ENCODE measurements at regions not wholly inside any gene's neighbourhood (a gene's known extent, or its start where the extent isn't known, plus 50 kb on each side); places are given as distances from the start of the nearest gene placed in this dataset.

GRCh38 chr10:129404091-129404490 lies 63.0 kb upstream of the MGMT start:
- intact Hi-C loops (cut with DNase I): no loop called here

GRCh38 chr10:129405389-129405788 lies 61.7 kb upstream of the MGMT start:
- no peaks in the 10 kb centered on the region for H3K27me3 ChIP-seq
- no peak for DNase-seq (ENCODE audit: extremely low spot score in 2 of 2)
- no peak overlapping the region for H3K27ac ChIP-seq
- no peaks in the 10 kb centered on the region for H3K4me1 ChIP-seq
- TF ChIP-seq POLR2A (IDR thresholded peaks at IDR 0.05) (no peak), CTCF (IDR thresholded peaks at IDR 0.05) (no peak), POLR2AphosphoS5 (IDR thresholded peaks at IDR 0.05; ENCODE audit: insufficient read depth in 1 of 2, low read depth in 1 of 2) (no peak)
- H3K9me3 ChIP-seq: no peaks in the 10 kb centered on the region
- H3K36me3 ChIP-seq: no peaks in the 10 kb centered on the region
- intact Hi-C loops (cut with DNase I): no loop called here
- H3K4me3 ChIP-seq: no peak overlapping the region

More at GRCh38 chr10:129404091-129404490, 63.0 kb upstream of the MGMT start:
- TF ChIP-seq CTCF (IDR thresholded peaks at IDR 0.05) (no peak), POLR2A (IDR thresholded peaks at IDR 0.05) (no peak), POLR2AphosphoS5 (IDR thresholded peaks at IDR 0.05; ENCODE audit: insufficient read depth in 1 of 2, low read depth in 1 of 2) (no peak)
- Histone ChIP-seq H3K4me3 (no peak overlapping the region), H3K9me3 (no peaks in the 10 kb centered on the region), H3K27me3 (no peaks in the 10 kb centered on the region), H3K36me3 (no peaks in the 10 kb centered on the region), H3K4me1 (no peaks in the 10 kb centered on the region), H3K27ac (no peak overlapping the region)
- no peak for DNase-seq (ENCODE audit: extremely low spot score in 2 of 2)

GRCh38 chr10:129410688-129411392 lies 56.2 kb upstream of the MGMT start:
- intact Hi-C loops (cut with DNase I): no loop called here
- DNase-seq (ENCODE audit: extremely low spot score in 2 of 2): no peak
- Histone ChIP-seq H3K27me3 (no peaks in the 10 kb centered on the region), H3K36me3 (no peaks in the 10 kb centered on the region), H3K4me1 (no peaks in the 10 kb centered on the region), H3K27ac (no peak overlapping the region), H3K9me3 (no peaks in the 10 kb centered on the region), H3K4me3 (no peak overlapping the region)
- TF ChIP-seq CTCF (IDR thresholded peaks at IDR 0.05) (no peak), POLR2AphosphoS5 (IDR thresholded peaks at IDR 0.05; ENCODE audit: insufficient read depth in 1 of 2, low read depth in 1 of 2) (no peak), POLR2A (IDR thresholded peaks at IDR 0.05) (no peak)

GRCh38 chr10:129411393-129411705 lies 55.7 kb upstream of the MGMT start:
- Histone ChIP-seq H3K36me3 (no peaks in the 10 kb centered on the region), H3K4me1 (no peaks in the 10 kb centered on the region), H3K27ac (no peak overlapping the region), H3K27me3 (no peaks in the 10 kb centered on the region), H3K4me3 (no peak overlapping the region), H3K9me3 (no peaks in the 10 kb centered on the region)
- TF ChIP-seq CTCF (IDR thresholded peaks at IDR 0.05): no peak
- TF ChIP-seq POLR2AphosphoS5 (IDR thresholded peaks at IDR 0.05; ENCODE audit: insufficient read depth in 1 of 2, low read depth in 1 of 2): no peak
- no peak for TF ChIP-seq POLR2A (IDR thresholded peaks at IDR 0.05)
- intact Hi-C loops (cut with DNase I): no loop called here
- no peak for DNase-seq (ENCODE audit: extremely low spot score in 2 of 2)

- no peaks in the 10 kb centered on the region for H3K36me3 ChIP-seq
- H3K4me1 ChIP-seq: no peaks in the 10 kb centered on the region
- intact Hi-C loops (cut with DNase I): no loop called here
- H3K27ac ChIP-seq: no peak overlapping the region
- no peak for DNase-seq (ENCODE audit: extremely low spot score in 2 of 2)
- H3K27me3 ChIP-seq: no peaks in the 10 kb centered on the region
- no peak overlapping the region for H3K4me3 ChIP-seq
- H3K9me3 ChIP-seq: no peaks in the 10 kb centered on the region
- TF ChIP-seq CTCF (IDR thresholded peaks at IDR 0.05): no peak
- TF ChIP-seq POLR2A (IDR thresholded peaks at IDR 0.05): no peak
- no peak for TF ChIP-seq POLR2AphosphoS5 (IDR thresholded peaks at IDR 0.05; ENCODE audit: insufficient read depth in 1 of 2, low read depth in 1 of 2)
These were observed 55.3 kb upstream of the MGMT start for GRCh38 chr10:129411772-129412171.
